BE2C (cell line): ENCODE measurements at regions not wholly inside any gene's neighbourhood (a gene's known extent, or its start where the extent isn't known, plus 50 kb on each side); places are given as distances from the start of the nearest gene placed in this dataset.

Source experiments
- DNase-seq: peaks from one replicate; pipeline ENCODE4 v3.0.0-alpha.2; 2020
- H3K27me3 ChIP-seq: fragments of 250-450 bp; sonication (Bioruptor Pico); 2 replicates; pipeline ENCODE4 v1.5.1; 2020; ENCODE audit warnings: mild to moderate bottlenecking
- H3K36me3 ChIP-seq: fragments of 250-450 bp; sonication (Bioruptor Pico); 2 replicates; pipeline ENCODE4 v1.5.1; 2020; ENCODE audit warnings: mild to moderate bottlenecking
- H3K4me1 ChIP-seq: fragments of 250-450 bp; sonication (Bioruptor Pico); 2 replicates; pipeline ENCODE4 v1.5.1; 2020
- H3K4me3 ChIP-seq: 2 replicates; pipeline ENCODE4 v1.5.1; 2011; ENCODE audit warnings: low read depth, low read length
- H3K9me3 ChIP-seq: fragments of 250-450 bp; sonication (Bioruptor Pico); 2 replicates; pipeline ENCODE4 v1.5.1; 2020
- TF ChIP-seq, protein P1 (sequence below): IDR thresholded peaks from 2 replicates; pipeline ENCODE4 v1.5.1; 2012; ENCODE audit warnings: mild to moderate bottlenecking, low read depth, low read length

DNA sequence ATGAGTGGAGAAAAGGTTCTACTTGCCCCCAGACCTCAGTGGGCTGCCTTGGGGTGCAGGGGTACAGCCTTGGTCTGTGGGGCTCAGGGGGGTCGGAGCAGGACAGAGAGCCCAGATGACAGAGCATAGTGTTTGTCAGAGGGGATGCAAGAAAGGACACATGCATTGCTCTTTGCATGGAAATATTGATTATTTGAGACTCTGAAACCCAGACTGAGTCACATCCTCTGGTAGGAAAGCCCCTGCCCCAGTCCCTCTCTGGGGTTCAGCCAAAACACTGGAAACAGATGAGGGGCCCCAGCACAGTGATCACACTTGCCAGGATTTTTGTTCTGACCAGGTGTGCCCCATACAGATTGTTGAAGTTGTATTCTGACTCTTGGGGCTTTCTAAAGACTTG is 1094.4 kb downstream of the BCL11B start:
- H3K9me3 ChIP-seq, result no peaks in the 10 kb centered on the region
- no peaks in the 10 kb centered on the region for H3K36me3 ChIP-seq
- no peak for DNase-seq
- no peak overlapping the region for H3K4me3 ChIP-seq
- TF ChIP-seq, protein P1, sequence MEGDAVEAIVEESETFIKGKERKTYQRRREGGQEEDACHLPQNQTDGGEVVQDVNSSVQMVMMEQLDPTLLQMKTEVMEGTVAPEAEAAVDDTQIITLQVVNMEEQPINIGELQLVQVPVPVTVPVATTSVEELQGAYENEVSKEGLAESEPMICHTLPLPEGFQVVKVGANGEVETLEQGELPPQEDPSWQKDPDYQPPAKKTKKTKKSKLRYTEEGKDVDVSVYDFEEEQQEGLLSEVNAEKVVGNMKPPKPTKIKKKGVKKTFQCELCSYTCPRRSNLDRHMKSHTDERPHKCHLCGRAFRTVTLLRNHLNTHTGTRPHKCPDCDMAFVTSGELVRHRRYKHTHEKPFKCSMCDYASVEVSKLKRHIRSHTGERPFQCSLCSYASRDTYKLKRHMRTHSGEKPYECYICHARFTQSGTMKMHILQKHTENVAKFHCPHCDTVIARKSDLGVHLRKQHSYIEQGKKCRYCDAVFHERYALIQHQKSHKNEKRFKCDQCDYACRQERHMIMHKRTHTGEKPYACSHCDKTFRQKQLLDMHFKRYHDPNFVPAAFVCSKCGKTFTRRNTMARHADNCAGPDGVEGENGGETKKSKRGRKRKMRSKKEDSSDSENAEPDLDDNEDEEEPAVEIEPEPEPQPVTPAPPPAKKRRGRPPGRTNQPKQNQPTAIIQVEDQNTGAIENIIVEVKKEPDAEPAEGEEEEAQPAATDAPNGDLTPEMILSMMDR, result no peak
- no peaks in the 10 kb centered on the region for H3K4me1 ChIP-seq
- no peaks in the 10 kb centered on the region for H3K27me3 ChIP-seq

DNA sequence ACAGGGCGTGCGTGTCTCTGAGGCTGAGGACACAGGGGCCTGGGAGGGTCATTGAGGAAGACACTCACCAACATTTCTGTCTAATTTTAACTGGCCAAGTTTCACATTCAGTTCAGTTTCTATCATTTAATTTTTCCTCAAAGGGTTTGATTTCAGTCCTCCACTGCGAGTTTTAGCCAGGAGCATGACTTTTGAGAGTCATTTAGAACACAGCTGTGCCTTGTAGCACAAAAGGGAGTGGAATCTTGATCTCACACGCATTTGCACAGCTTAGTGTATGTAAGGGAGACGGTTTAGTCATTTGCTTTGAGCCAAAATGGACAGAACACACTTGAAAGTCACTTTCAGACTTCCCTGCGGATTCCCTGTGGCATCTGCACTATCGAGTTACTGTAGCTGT is 1090.8 kb downstream of the BCL11B start:
- no peaks in the 10 kb centered on the region for H3K4me1 ChIP-seq
- no peak overlapping the region for H3K4me3 ChIP-seq
- H3K36me3 ChIP-seq, result no peaks in the 10 kb centered on the region
- no peaks in the 10 kb centered on the region for H3K27me3 ChIP-seq
- no peak for DNase-seq
- no peaks in the 10 kb centered on the region for H3K9me3 ChIP-seq
- TF ChIP-seq, protein P1, result no peak

- Histone ChIP-seq H3K36me3 (no peaks in the 10 kb centered on the region), H3K9me3 (no peaks in the 10 kb centered on the region), H3K4me3 (no peak overlapping the region), H3K4me1 (no peaks in the 10 kb centered on the region), H3K27me3 (no peaks in the 10 kb centered on the region)
- TF ChIP-seq, protein P1, result no peak
- DNase-seq, result no peak
Observed at GRCh38 chr14:98181768-98182167, 1090.2 kb downstream of the BCL11B start.

DNA sequence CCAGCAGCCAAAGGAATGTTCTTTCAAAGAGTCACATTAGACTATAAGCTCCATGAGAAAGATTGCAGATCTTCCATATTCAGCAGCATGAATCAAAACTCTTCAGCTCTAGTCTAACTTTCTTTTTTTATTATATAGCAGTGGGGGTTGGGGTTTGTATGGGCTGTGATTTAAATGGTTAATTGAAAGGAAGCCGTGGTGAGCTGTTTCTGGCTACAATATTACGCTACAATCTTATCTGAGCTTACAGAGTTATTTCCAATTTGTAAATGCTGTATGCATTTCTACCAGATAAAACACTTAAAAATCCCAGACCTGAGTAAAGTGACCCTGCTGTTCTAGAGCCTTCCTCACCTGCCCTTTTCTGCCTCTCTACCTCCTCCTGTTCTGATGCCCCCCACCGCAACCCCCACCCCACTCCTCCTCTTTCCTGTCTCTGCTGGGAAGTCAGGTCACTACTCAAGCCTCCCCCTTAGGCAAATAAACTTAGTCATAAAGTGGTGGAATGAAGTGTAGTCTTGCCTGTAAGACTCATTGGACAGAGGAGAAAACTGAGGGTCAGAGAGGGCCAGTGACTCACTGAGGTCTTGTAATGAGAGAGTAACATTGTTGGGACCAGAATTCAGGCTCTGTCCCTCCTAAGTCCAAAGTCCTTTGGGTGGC is 1089.5 kb downstream of the BCL11B start:
- TF ChIP-seq, protein P1, result no peak
- DNase-seq, result no peak
- Histone ChIP-seq H3K9me3 (no peaks in the 10 kb centered on the region), H3K4me3 (no peak overlapping the region), H3K27me3 (no peaks in the 10 kb centered on the region), H3K4me1 (no peaks in the 10 kb centered on the region), H3K36me3 (no peaks in the 10 kb centered on the region)

GRCh38 chr14:98183556-98183955 is 1088.4 kb downstream of the BCL11B start:
- TF ChIP-seq, protein P1, result no peak
- Histone ChIP-seq H3K9me3 (no peaks in the 10 kb centered on the region), H3K4me1 (no peaks in the 10 kb centered on the region), H3K36me3 (no peaks in the 10 kb centered on the region), H3K27me3 (no peaks in the 10 kb centered on the region), H3K4me3 (no peak overlapping the region)
- DNase-seq, result no peak

- TF ChIP-seq, protein P1, result no peak
- H3K9me3 ChIP-seq, result no peaks in the 10 kb centered on the region
Observed at GRCh38 chr14:98184457-98184856, 1087.5 kb downstream of the BCL11B start.

More at GRCh38 chr14:98184457-98184856, 1087.5 kb downstream of the BCL11B start:
- Histone ChIP-seq H3K4me3 (no peak overlapping the region), H3K27me3 (no peaks in the 10 kb centered on the region), H3K36me3 (no peaks in the 10 kb centered on the region), H3K4me1 (no peaks in the 10 kb centered on the region)
- no peak for DNase-seq
